ENCODE measurements at regions not wholly inside any gene's neighbourhood (a gene's known extent, or its start where the extent isn't known, plus 50 kb on each side); places are given as distances from the start of the nearest gene placed in this dataset.
"Not testable (repeated sequence)": the region's sequence is repeated elsewhere in the genome, so short reads cannot be mapped to it uniquely, and the experiment has no call there.

GRCh38 chr11:71127806-71128205, 124.6 kb downstream of the SHANK2 start:
- no peak for DNase-seq (ENCODE audit: low spot score)

- not testable (repeated sequence) for DNase-seq (ENCODE audit: low spot score)
Measured at GRCh38 chr11:71126401-71126800, 126.0 kb downstream of the SHANK2 start.

DNA sequence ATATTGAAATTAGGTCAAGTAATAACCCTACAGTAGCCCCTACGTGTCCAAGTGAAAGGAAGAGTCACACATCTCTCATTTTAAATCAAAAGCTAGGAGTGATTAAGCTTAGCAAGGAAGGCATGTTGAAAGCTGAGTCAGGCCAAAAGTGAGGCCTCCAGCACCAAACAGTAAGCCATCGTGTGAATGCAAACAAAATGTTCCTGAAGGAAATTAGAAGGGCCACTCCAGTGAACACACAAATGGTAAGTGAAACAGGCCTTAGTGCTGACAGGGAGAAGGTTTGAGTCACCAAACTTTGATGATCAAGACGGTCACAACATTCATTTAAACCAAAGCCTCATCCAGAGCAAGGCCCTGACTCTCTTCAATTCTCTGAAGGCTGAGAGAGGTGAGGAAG, 127.2 kb downstream of the SHANK2 start:
- no peak for DNase-seq (ENCODE audit: low spot score)

DNA sequence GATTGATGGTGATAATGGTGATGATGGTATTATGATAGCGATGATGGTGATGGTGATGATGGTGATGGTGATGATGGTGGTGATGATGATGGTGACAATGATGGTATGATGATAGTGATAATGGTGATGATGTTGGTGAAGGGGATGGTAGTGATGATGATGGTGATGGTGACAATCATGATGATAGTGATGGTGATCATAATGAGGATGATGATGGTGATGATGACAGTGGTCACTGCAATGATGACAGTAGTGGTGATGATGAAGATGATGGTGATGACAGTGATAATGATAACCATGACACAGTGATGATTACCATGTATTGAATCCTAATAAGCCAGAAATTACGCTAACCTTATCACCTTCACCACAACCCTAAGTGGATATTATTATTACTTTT, 128.2 kb downstream of the SHANK2 start:
- no peak for DNase-seq (ENCODE audit: low spot score)

GRCh38 chr11:71120471-71120896, 131.9 kb downstream of the SHANK2 start:
- no peak for DNase-seq (ENCODE audit: low spot score)

GRCh38 chr11:71119656-71120269, 132.6 kb downstream of the SHANK2 start:
- DNase-seq (ENCODE audit: low spot score) = no peak

DNA sequence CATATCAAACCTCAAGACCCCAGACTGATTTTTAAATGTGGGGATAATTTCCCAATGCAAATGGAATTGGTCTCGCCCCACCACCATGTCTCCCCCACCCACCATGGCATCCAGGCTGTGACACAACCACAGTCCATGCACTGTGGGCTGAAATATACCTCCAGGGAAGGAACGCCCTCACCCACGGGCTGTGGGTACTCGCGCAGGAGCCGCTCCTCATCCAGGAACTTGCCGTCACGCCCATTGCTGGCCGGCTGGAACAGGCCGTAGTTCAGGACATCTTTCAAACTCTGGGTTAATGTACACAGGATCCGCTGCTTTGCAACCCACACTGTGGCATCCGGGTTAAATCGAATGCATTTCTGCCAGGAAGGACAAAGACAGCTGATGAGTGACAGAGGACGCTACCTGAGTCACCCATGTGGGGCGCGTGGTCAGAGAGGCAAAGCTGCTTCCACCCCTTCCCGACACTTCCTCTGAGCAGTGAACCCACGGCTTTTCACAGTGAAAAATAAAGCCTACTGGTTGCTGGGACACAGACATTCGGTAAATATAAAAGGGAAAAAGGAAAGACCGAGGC, 133.6 kb downstream of the SHANK2 start:
- DNase-seq (ENCODE audit: low spot score) = no peak

GRCh38 chr11:71117311-71117710, 135.1 kb downstream of the SHANK2 start:
- no peak for DNase-seq (ENCODE audit: low spot score)

DNA sequence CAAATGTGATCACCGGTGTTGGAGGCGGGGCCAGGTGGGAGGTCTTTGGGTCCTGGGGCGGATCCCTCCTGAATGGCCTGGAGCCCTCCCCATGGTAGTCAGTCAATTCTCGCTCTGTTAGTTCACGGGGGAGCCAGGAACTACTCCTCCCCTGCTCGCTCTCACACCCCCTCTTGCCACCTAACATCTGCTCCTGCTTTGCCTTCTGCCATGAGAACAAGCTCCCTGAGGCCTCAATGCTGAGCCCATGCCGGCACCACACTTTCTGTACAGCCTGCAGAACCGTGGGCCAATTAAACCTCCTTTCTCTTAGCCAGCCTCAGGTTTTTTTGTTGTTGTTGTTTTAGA, 135.7 kb downstream of the SHANK2 start:
- no peak for DNase-seq (ENCODE audit: low spot score)

DNA sequence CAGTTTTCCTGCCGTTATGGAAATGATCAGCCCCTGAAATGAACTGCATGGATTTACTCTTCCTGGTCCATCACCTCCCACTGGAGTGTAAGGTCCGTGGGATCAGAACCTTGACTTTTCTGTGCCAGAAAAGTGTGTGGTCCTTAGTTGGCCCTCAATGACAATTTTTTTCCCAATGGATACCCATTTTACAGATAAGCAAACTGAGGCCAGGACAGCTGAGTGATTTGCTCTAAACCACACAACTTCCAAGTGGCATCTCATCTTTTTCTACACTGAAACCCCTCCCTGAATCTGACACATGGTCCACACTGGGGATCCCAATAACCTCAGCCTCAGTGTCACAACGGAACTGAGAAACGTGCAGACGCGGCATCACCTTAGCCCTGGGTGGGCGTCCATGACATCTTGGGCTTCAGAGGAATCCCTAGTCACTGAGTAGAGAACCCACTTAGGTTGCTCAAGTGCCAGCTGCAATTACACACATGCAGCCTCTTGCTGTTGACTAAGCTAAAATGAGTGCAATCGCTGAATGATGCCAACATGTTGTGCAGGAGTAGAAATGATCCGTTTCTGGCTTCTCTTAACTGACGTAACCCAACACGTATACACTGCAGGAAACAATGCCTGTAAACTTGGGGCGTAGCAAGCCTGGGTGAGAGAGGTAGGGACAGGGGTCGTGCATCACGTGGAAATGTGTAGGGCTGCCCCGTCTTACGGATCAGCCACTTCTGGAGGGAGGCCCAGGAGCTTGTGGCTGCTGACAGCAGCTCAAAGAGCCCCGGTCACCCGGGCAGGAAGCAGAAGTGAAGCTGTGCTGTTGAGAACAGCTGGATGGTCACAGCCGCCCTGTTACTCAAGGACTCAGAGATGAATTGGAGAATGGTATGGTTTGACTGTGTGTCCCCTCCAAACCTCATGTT, 136.3 kb downstream of the SHANK2 start:
- DNase-seq (ENCODE audit: low spot score) = no peak

DNA sequence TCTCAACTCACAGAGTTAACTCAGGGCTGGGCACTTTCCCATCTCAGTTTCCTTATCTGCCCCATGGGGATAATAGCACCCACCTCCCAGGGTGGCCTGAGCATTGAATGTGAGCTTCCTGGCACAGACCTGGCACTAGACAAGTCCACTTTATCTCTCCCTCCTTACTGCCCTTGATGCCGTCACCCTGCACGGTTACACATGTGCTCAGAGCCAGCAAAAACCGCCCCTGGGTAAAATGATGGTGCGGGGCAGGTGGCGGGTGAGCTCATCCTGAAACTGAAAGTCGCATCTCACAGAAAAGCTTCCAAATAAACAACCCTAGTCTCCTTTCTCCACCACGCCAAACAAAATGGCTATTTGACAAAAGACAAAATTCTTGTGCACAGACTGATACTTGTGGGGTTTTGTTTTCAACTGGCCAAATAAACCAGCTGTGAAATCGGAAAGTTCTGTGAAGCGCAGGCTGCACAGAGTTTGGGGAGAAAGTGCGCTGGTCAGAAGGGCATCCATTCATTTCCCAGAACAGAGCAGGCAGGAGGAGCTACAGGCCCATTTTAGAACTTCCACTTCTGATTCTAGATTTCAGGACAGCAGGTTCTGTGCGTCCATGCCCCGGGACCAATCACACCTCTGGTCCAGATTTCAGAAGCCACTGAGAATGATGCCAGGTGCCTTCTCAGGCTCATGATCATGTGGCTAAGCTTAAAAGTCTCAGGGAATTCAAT, 138.1 kb downstream of the SHANK2 start:
- no peak for DNase-seq (ENCODE audit: low spot score)

- DNase-seq (ENCODE audit: low spot score) = no peak
Measured at GRCh38 chr11:71112990-71113389, 139.4 kb downstream of the SHANK2 start.

GRCh38 chr11:71112454-71112853, 139.9 kb downstream of the SHANK2 start:
- no peak for DNase-seq (ENCODE audit: low spot score)

- no peak for DNase-seq (ENCODE audit: low spot score)
Measured at GRCh38 chr11:71109586-71109985, 142.8 kb downstream of the SHANK2 start.

DNA sequence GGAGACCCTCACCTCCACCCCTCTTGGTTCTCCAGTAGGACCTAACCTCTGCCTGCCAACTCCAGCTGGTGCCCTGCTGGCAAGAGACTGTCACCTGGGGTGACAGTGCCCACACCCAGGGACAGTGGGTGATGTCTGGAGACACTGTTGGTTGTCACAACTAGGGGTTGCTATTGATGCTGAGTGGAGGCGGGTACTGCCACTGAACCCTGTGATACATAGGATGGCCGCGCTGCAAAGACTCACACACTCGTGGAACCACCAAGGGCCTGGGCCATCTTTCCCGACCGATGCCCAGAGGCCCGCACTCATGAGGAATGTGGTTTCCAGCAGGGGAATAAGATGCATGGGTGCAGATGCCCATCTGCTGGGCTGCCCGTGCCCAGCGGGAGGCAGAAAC, 143.2 kb downstream of the SHANK2 start:
- no peak for DNase-seq (ENCODE audit: low spot score)

DNA sequence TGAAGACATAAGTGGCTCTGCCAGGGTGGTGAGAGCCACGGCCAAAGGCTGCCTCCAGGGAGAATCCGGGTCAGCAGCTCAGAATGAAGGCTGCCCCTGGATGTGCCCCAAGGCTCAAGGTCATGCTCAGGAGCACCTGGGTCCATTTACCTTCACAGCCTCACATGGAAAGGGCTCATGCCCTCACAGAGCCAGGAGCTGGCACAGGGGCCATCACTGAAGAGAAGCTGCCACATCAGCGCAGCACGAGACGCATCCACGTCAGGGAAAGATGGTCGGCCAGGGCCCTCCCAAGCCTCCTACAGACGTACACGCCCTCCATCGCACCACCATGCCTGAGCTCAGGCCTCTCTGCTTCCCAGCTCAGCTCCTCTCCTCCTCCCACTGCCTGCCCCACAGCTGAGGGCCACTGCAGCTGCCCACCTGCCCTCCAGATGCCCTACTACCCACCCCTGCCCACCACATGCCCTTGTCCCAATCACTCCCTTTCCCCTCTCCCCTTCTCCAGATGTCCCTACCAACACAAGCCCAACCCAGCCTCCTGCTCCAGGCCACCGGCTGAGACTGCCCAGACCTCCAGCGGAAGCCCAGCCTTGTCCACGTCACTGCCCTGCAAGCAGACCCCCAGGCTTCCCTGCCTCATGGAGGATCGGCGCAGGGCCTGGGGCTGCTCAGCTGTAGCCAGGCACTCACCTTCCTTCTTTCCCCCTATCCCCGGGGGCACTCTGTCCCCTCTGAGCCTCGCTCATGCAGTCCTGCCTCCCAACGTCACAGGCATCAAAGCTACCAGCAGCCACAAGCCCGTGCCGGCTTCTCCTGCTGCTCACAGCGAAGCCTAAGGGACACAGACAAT, 144.1 kb downstream of the SHANK2 start:
- DNase-seq (ENCODE audit: low spot score) = no peak

GRCh38 chr11:71106671-71107070, 145.7 kb downstream of the SHANK2 start:
- no peak for DNase-seq (ENCODE audit: low spot score)

DNA sequence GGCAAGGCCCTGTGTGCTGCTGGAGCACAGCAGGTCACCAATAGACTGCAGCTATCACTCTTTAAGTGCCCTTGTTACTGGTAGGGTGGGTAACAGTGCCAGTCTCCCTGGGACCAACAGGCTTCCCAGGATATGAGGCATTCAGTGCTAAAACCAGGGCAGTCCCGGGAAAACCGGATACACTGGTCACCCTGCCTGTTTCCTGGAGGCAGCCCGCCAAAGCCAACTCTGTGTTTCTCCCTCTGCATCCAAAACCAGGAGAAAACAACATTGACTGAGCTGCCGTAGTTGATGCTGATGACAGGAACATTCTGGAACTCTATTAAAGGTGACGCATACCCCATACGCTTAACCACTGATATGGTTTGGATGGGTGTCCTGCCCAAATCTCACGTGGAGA, 149.1 kb downstream of the SHANK2 start:
- DNase-seq (ENCODE audit: low spot score) = no peak

GRCh38 chr11:71102251-71102995, 150.0 kb downstream of the SHANK2 start:
- no peak for DNase-seq (ENCODE audit: low spot score)

GRCh38 chr11:71101606-71102005, 150.8 kb downstream of the SHANK2 start:
- DNase-seq (ENCODE audit: low spot score) = no peak

DNA sequence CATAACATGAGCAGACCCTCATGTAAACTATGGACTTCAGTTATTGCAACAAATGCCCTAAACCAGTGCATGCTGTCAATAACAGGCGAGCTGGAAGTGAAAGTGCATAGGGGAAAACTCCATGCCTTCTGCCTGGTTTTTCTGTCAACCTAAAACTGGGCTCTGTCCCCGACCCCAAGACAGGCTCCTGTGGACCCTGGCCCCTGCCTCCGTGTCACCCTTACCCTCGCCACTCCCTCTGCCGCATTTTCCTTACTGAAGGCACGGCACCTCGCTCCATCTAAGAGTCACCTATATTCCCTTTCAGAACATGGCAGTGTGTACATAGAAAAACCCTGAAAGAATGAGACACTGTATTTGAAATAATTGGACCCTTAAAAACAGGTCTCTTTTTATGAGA, 151.3 kb downstream of the SHANK2 start:
- no peak for DNase-seq (ENCODE audit: low spot score)
